ENCODE measurements at regions not wholly inside any gene's neighbourhood (a gene's known extent, or its start where the extent isn't known, plus 50 kb on each side); places are given as distances from the start of the nearest gene placed in this dataset.

DNA sequence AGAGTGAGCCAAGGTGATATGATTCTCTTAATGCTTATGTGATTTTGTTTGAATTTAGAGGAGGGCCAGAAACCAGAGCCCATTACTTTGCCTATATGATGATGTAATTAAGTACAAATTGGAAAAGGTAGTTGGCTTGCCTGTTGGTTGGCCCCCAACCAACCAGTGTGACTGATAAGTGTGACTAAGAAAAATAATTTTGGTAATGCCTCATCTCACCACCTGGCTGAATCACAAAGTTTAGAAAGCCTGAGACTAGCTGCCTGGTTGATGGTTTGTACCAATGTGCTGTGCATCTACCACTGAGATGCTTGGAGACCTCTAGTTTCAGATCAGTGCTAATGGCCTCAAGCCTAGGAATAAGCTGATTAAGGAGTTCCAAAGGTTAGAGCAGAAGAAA lies 338.7 kb downstream of the CDH2 start:
- no peak overlapping the region for H3K4me3 ChIP-seq
- TF ChIP-seq, protein P1, sequence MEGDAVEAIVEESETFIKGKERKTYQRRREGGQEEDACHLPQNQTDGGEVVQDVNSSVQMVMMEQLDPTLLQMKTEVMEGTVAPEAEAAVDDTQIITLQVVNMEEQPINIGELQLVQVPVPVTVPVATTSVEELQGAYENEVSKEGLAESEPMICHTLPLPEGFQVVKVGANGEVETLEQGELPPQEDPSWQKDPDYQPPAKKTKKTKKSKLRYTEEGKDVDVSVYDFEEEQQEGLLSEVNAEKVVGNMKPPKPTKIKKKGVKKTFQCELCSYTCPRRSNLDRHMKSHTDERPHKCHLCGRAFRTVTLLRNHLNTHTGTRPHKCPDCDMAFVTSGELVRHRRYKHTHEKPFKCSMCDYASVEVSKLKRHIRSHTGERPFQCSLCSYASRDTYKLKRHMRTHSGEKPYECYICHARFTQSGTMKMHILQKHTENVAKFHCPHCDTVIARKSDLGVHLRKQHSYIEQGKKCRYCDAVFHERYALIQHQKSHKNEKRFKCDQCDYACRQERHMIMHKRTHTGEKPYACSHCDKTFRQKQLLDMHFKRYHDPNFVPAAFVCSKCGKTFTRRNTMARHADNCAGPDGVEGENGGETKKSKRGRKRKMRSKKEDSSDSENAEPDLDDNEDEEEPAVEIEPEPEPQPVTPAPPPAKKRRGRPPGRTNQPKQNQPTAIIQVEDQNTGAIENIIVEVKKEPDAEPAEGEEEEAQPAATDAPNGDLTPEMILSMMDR (IDR thresholded peaks at IDR 0.05), result no peak
- H3K36me3 ChIP-seq, result no peaks in the 10 kb centered on the region
- no peaks in the 10 kb centered on the region for H3K27me3 ChIP-seq
- H3K4me1 ChIP-seq, result no peaks in the 10 kb centered on the region
- H3K27ac ChIP-seq, result no peak overlapping the region
- intact Hi-C loops (cut with DNase I), result no loop called here
- H3K9ac ChIP-seq (ENCODE audit: low read depth in 2 of 2, low read length in 2 of 2), result no peak overlapping the region
- no peaks in the 10 kb centered on the region for H3K9me3 ChIP-seq
- DNase-seq, result no peak

DNA sequence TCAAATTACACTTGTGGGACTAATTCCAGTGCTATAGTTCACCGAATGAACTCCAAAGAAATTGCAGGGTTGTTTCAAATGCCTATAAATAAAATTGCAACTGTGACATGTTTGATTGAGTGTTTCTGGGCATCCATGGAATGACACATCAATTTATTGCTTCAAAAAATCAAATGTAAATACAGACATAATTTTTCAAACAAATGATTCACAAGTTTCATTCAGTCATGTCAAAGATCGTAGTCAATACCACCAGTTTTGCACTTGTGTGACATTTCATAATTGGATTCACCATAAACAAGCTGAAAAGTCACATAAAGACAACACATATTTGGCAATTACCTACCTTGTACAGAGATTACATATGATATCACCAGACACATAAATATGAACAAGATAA lies 350.8 kb downstream of the CDH2 start:
- H3K27ac ChIP-seq, result no peak overlapping the region
- H3K9ac ChIP-seq (ENCODE audit: low read depth in 2 of 2, low read length in 2 of 2), result no peak overlapping the region
- DNase-seq, result no peak
- intact Hi-C loops (cut with DNase I), result no loop called here
- no peaks in the 10 kb centered on the region for H3K36me3 ChIP-seq
- H3K4me1 ChIP-seq, result no peaks in the 10 kb centered on the region
- no peaks in the 10 kb centered on the region for H3K27me3 ChIP-seq
- H3K9me3 ChIP-seq, result no peaks in the 10 kb centered on the region
- TF ChIP-seq, protein P1 (IDR thresholded peaks at IDR 0.05), result no peak
- no peak overlapping the region for H3K4me3 ChIP-seq

DNA sequence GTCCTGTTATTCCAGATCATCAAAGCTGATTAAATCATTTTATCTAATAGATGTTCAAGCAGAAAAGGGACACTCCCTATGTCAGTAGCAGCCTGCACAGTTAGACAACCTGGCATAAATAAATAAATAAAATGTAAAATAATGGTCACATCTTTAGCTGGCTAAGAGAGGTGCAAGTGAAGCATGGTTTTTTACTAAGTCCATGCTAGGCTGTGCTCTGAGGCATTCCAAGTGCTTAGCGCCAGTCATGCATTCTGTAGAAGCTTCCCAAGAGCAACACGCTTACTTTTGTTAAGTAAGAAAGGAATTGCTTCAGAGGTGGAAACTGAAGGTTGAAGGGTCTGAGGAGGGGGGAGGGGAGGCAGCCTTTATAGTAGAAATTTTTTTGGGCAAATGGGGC lies 351.2 kb downstream of the CDH2 start:
- DNase-seq, result no peak
- H3K4me1 ChIP-seq, result no peaks in the 10 kb centered on the region
- intact Hi-C loops (cut with DNase I), result no loop called here
- TF ChIP-seq, protein P1 (IDR thresholded peaks at IDR 0.05), result no peak
- no peaks in the 10 kb centered on the region for H3K9me3 ChIP-seq
- no peaks in the 10 kb centered on the region for H3K27me3 ChIP-seq
- no peak overlapping the region for H3K4me3 ChIP-seq
- H3K27ac ChIP-seq, result no peak overlapping the region
- no peak overlapping the region for H3K9ac ChIP-seq (ENCODE audit: low read depth in 2 of 2, low read length in 2 of 2)
- H3K36me3 ChIP-seq, result no peaks in the 10 kb centered on the region

DNA sequence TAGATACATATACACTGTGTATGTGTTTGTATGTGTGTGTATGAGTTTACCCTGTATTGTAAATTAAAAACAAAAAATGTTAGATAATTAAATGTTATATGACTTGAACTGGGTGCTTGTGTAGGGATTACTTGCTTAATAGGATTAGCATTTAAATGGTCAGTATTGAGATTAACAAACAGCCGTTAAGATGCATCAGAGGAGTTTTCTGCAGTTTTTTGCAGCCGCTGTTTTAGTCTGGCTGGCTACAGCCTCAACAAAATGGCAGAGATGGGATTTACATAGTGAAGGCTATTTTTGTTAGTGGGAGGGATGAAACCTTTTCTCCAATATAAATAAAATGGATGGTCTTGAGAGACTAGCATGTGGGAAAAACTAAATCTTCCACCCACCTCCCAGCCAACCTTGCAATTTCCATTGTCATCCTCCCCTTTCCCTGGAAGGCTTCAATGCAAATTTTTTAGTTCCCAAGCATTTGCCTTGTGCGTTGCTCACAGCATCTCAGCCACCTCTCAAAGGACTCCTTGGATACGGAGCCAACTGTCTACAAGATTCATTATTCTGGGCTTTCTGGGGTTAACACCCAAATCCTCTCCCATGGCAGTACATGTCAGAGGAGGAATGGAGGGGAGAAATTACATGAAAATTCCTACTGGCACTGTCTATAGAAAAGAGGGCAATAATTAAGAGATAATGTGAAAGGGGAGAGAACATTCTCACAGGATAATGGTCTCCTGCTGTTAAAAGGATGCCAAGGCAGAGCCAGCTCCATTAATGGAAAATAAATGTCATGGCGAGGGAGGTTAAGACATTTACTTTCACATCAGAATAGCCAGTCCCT lies 351.9 kb downstream of the CDH2 start:
- TF ChIP-seq, protein P1 (IDR thresholded peaks at IDR 0.05), result no peak
- Histone ChIP-seq H3K9me3 (no peaks in the 10 kb centered on the region), H3K27me3 (no peaks in the 10 kb centered on the region)

DNA sequence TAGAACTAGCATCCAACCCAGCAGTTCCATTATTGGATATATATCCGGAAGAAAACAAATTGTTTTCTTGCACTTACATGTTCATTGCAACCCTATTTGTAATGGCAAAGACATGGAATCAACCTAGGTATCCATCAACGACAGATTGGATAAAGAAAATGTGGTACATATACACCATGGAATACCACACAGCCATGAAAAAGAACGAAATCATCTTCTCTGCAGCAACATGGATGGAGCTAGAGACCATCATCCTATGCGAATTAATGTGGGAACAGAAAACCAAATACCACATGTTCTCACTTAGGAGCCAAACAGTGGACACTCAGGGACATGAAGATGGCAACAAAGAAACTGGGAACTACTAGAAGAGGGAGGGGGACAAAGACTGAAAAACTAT lies 352.7 kb downstream of the CDH2 start:
- no peak for DNase-seq
- Histone ChIP-seq H3K9me3 (no peaks in the 10 kb centered on the region), H3K27ac (no peak overlapping the region), H3K4me1 (no peaks in the 10 kb centered on the region), H3K36me3 (no peaks in the 10 kb centered on the region), H3K27me3 (no peaks in the 10 kb centered on the region), H3K4me3 (no peak overlapping the region), H3K9ac (ENCODE audit: low read depth in 2 of 2, low read length in 2 of 2) (no peak overlapping the region)
- intact Hi-C loops (cut with DNase I), result no loop called here
- TF ChIP-seq, protein P1 (IDR thresholded peaks at IDR 0.05), result no peak

More for the DNA sequence above, 351.9 kb downstream of the CDH2 start:
- H3K36me3 ChIP-seq, result no peaks in the 10 kb centered on the region
- H3K4me3 ChIP-seq, result no peak overlapping the region
- no peaks in the 10 kb centered on the region for H3K4me1 ChIP-seq
- H3K27ac ChIP-seq, result no peak overlapping the region
- intact Hi-C loops (cut with DNase I), result no loop called here
- no peak for DNase-seq
- H3K9ac ChIP-seq (ENCODE audit: low read depth in 2 of 2, low read length in 2 of 2), result no peak overlapping the region
